ENCODE measurements at regions not wholly inside any gene's neighbourhood (a gene's known extent, or its start where the extent isn't known, plus 50 kb on each side); places are given as distances from the start of the nearest gene placed in this dataset.
A peak's percentile ranks its signal among the peaks of the same experiment; 100 is the strongest.

- Histone ChIP-seq H3K9ac (no peak overlapping the region), H3K4me1 (peaks cover 24 to 40% (median 34%) of the 10 kb centered on the region in 10 experiments), H3K4me2 (peak overlapping the region in 2 of 11 experiments; percentile 2 to 28; a peak in 1 of 22 replicates), H3K4me3 (no peak overlapping the region), H3K27me3 (no peaks in the 10 kb centered on the region), H3K9me3 (replicated peaks in 1 of 11) (peaks cover 0 to 8% (median 0%) of the 10 kb centered on the region in 11 experiments; a peak in 3 of 22 replicates), H3K36me3 (no peaks in the 10 kb centered on the region), H4K20me1 (no peaks in the 10 kb centered on the region), H3K27ac (no peak overlapping the region)
- no peak for TF ChIP-seq Cebpa-rat (IDR thresholded peaks at IDR 0.05)
Observed at GRCh38 chr5:14040542-14040941, 96.1 kb upstream of the DNAH5 start.

GRCh38 chr5:14039576-14039975 is 95.1 kb upstream of the DNAH5 start:
- TF ChIP-seq Cebpa-rat (IDR thresholded peaks at IDR 0.05) = no peak
- peaks cover 0 to 3% (median 0%) of the 10 kb centered on the region in 11 experiments; a peak in 2 of 22 replicates for H3K9me3 ChIP-seq (replicated peaks in 1 of 11)
- no peak overlapping the region for H3K4me2 ChIP-seq
- H3K4me3 ChIP-seq = no peak overlapping the region
- H3K36me3 ChIP-seq = no peaks in the 10 kb centered on the region
- no peaks in the 10 kb centered on the region for H4K20me1 ChIP-seq
- peaks cover 34 to 48% (median 43%) of the 10 kb centered on the region in 10 experiments for H3K4me1 ChIP-seq
- no peak overlapping the region for H3K9ac ChIP-seq
- no peaks in the 10 kb centered on the region for H3K27me3 ChIP-seq
- H3K27ac ChIP-seq = no peak overlapping the region

- Histone ChIP-seq H3K27ac (no peak overlapping the region), H3K4me1 (peaks cover 35 to 48% (median 43%) of the 10 kb centered on the region in 10 experiments), H4K20me1 (no peaks in the 10 kb centered on the region), H3K9ac (no peak overlapping the region), H3K27me3 (no peaks in the 10 kb centered on the region), H3K4me3 (no peak overlapping the region), H3K4me2 (peak overlapping the region in 3 of 11 experiments; percentile 15 to 57 (median 55); a peak in 1 of 22 replicates), H3K36me3 (no peaks in the 10 kb centered on the region), H3K9me3 (replicated peaks in 1 of 11) (peaks cover 0 to 3% (median 0%) of the 10 kb centered on the region in 11 experiments; a peak in 1 of 22 replicates)
- TF ChIP-seq Cebpa-rat (IDR thresholded peaks at IDR 0.05) = no peak
Observed at GRCh38 chr5:14039063-14039462, 94.6 kb upstream of the DNAH5 start.

- Histone ChIP-seq H3K9me3 (replicated peaks in 1 of 11) (peaks cover 0 to 3% (median 0%) of the 10 kb centered on the region in 11 experiments; a peak in 1 of 22 replicates), H3K36me3 (no peaks in the 10 kb centered on the region), H4K20me1 (no peaks in the 10 kb centered on the region), H3K9ac (no peak overlapping the region), H3K27me3 (no peaks in the 10 kb centered on the region), H3K27ac (peak overlapping the region in 4 of 11 experiments; percentile 19 to 53 (median 47); a peak in 5 of 22 replicates), H3K4me1 (peaks cover 35 to 48% (median 43%) of the 10 kb centered on the region in 10 experiments), H3K4me2 (peak overlapping the region; percentile 2 to 77 (median 52); a peak in 21 of 22 replicates), H3K4me3 (no peak overlapping the region)
- TF ChIP-seq Cebpa-rat (IDR thresholded peaks at IDR 0.05) = no peak
Observed at GRCh38 chr5:14038341-14038959, 94.0 kb upstream of the DNAH5 start.

GRCh38 chr5:14036947-14037346 is 92.5 kb upstream of the DNAH5 start:
- Histone ChIP-seq H3K36me3 (no peaks in the 10 kb centered on the region), H3K4me3 (no peak overlapping the region), H4K20me1 (no peaks in the 10 kb centered on the region), H3K27ac (peak overlapping the region in 2 of 11 experiments; percentile 3 to 82; a peak in 2 of 22 replicates), H3K4me1 (peaks cover 35 to 48% (median 44%) of the 10 kb centered on the region in 10 experiments), H3K9me3 (replicated peaks in 1 of 11) (no peaks in the 10 kb centered on the region), H3K9ac (no peak overlapping the region), H3K4me2 (peak overlapping the region; percentile 38 to 86 (median 70); a peak in 20 of 22 replicates), H3K27me3 (no peaks in the 10 kb centered on the region)
- no peak for TF ChIP-seq Cebpa-rat (IDR thresholded peaks at IDR 0.05)

GRCh38 chr5:14036514-14036913 is 92.0 kb upstream of the DNAH5 start:
- TF ChIP-seq Cebpa-rat (IDR thresholded peaks at IDR 0.05) = no peak
- H3K4me3 ChIP-seq = peak overlapping the region in 4 of 10 experiments; percentile 14 to 53 (median 42); a peak in 3 of 20 replicates
- H3K27ac ChIP-seq = peak overlapping the region in 8 of 11 experiments; percentile 33 to 82 (median 66); a peak in 9 of 22 replicates
- no peaks in the 10 kb centered on the region for H3K27me3 ChIP-seq
- no peaks in the 10 kb centered on the region for H3K36me3 ChIP-seq
- H3K4me2 ChIP-seq = peak overlapping the region; percentile 48 to 86 (median 70)
- peak overlapping the region in 4 of 11 experiments; percentile 52 to 74 (median 63); a peak in 5 of 22 replicates for H3K9ac ChIP-seq
- no peaks in the 10 kb centered on the region for H3K9me3 ChIP-seq (replicated peaks in 1 of 11)
- peaks cover 35 to 48% (median 44%) of the 10 kb centered on the region in 10 experiments for H3K4me1 ChIP-seq
- no peaks in the 10 kb centered on the region for H4K20me1 ChIP-seq

- H3K9ac ChIP-seq = peak overlapping the region in 9 of 11 experiments; percentile 5 to 74 (median 58); a peak in 16 of 22 replicates
- peak overlapping the region; percentile 48 to 86 (median 70) for H3K4me2 ChIP-seq
- peak overlapping the region in 7 of 10 experiments; percentile 14 to 57 (median 35); a peak in 9 of 20 replicates for H3K4me3 ChIP-seq
- H3K36me3 ChIP-seq = no peaks in the 10 kb centered on the region
- H3K27ac ChIP-seq = peak overlapping the region in 10 of 11 experiments; percentile 33 to 82 (median 60); a peak in 17 of 22 replicates
- H3K27me3 ChIP-seq = no peaks in the 10 kb centered on the region
- H3K9me3 ChIP-seq (replicated peaks in 1 of 11) = no peaks in the 10 kb centered on the region
- H4K20me1 ChIP-seq = no peaks in the 10 kb centered on the region
- peaks cover 35 to 48% (median 44%) of the 10 kb centered on the region in 10 experiments for H3K4me1 ChIP-seq
- no peak for TF ChIP-seq Cebpa-rat (IDR thresholded peaks at IDR 0.05)
Observed at GRCh38 chr5:14035859-14036503, 91.5 kb upstream of the DNAH5 start.

- peak overlapping the region in 3 of 11 experiments; percentile 69 to 82 (median 78); a peak in 3 of 22 replicates for H3K27ac ChIP-seq
- no peak overlapping the region for H3K4me3 ChIP-seq
- TF ChIP-seq Cebpa-rat (IDR thresholded peaks at IDR 0.05) = no peak
- H3K36me3 ChIP-seq = no peaks in the 10 kb centered on the region
- H3K9ac ChIP-seq = no peak overlapping the region
- H3K4me1 ChIP-seq = peaks cover 35 to 46% (median 41%) of the 10 kb centered on the region in 10 experiments
- H3K27me3 ChIP-seq = no peaks in the 10 kb centered on the region
- H4K20me1 ChIP-seq = no peaks in the 10 kb centered on the region
- H3K4me2 ChIP-seq = peak overlapping the region; percentile 48 to 86 (median 70)
- H3K9me3 ChIP-seq (replicated peaks in 1 of 11) = no peaks in the 10 kb centered on the region
Observed at GRCh38 chr5:14034963-14035362, 90.5 kb upstream of the DNAH5 start.

GRCh38 chr5:14032918-14033317 is 88.4 kb upstream of the DNAH5 start:
- TF ChIP-seq Cebpa-rat (IDR thresholded peaks at IDR 0.05) = no peak
- no peaks in the 10 kb centered on the region for H4K20me1 ChIP-seq
- no peak overlapping the region for H3K4me3 ChIP-seq
- no peaks in the 10 kb centered on the region for H3K36me3 ChIP-seq
- peaks cover 0 to 6% (median 0%) of the 10 kb centered on the region in 11 experiments; a peak in 1 of 22 replicates for H3K9me3 ChIP-seq (replicated peaks in 1 of 11)
- no peak overlapping the region for H3K4me2 ChIP-seq
- no peaks in the 10 kb centered on the region for H3K27me3 ChIP-seq
- H3K9ac ChIP-seq = no peak overlapping the region
- peaks cover 29 to 39% (median 32%) of the 10 kb centered on the region in 10 experiments for H3K4me1 ChIP-seq
- no peak overlapping the region for H3K27ac ChIP-seq
